ENCODE measurements at regions not wholly inside any gene's neighbourhood (a gene's known extent, or its start where the extent isn't known, plus 50 kb on each side); places are given as distances from the start of the nearest gene placed in this dataset.

DNA sequence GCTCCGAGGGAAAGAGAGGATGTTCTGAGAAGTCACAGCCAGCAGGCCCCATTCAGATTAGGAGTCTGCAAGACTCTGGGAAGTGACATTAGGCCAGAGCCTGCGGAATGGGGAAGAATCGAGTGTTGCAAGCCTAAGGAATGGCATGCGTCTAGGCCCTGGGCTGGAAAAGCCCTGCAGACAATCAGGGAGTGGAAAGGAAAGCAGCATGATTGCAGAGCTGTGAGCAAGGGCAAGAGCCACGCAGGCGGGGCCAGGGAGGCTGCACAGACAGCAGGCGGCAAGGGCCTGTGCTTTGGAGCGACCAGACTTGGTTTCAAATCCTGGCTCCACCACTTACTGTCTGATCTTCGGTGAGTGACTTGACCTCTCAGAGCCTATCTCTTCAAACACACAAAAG is 118.2 kb downstream of the RRAGC start:
- TF ChIP-seq, protein P1, sequence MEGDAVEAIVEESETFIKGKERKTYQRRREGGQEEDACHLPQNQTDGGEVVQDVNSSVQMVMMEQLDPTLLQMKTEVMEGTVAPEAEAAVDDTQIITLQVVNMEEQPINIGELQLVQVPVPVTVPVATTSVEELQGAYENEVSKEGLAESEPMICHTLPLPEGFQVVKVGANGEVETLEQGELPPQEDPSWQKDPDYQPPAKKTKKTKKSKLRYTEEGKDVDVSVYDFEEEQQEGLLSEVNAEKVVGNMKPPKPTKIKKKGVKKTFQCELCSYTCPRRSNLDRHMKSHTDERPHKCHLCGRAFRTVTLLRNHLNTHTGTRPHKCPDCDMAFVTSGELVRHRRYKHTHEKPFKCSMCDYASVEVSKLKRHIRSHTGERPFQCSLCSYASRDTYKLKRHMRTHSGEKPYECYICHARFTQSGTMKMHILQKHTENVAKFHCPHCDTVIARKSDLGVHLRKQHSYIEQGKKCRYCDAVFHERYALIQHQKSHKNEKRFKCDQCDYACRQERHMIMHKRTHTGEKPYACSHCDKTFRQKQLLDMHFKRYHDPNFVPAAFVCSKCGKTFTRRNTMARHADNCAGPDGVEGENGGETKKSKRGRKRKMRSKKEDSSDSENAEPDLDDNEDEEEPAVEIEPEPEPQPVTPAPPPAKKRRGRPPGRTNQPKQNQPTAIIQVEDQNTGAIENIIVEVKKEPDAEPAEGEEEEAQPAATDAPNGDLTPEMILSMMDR (IDR thresholded peaks at IDR 0.05; ENCODE audit: insufficient read depth, low read length) = no peak
- no peak for TF ChIP-seq POLR2AphosphoS5 (IDR thresholded peaks at IDR 0.05; ENCODE audit: low read depth)

Measured in HL-60 (cell line).